Kidney epithelial cell (primary cell): ENCODE measurements at regions not wholly inside any gene's neighbourhood (a gene's known extent, or its start where the extent isn't known, plus 50 kb on each side); places are given as distances from the start of the nearest gene placed in this dataset.

ENCODE experiments used
- DNase-seq: peaks from one replicate; pipeline ENCODE4 v3.0.0-alpha.2; 2010; ENCODE audit warnings: low read depth
- H3K27me3 ChIP-seq: 2 replicates; pipeline ENCODE4 v1.6.0; 2011; ENCODE audit warnings: low read length; ENCODE audit not compliant: control insufficient read depth, insufficient read depth
- H3K36me3 ChIP-seq: 2 replicates; pipeline ENCODE4 v1.5.1; 2011; ENCODE audit warnings: low read length; ENCODE audit not compliant: control insufficient read depth, insufficient read depth
- H3K4me3 ChIP-seq: 2 replicates; pipeline ENCODE4 v1.5.1; 2011; ENCODE audit warnings: low read depth, mild to moderate bottlenecking, control low read depth, low read length
- TF ChIP-seq, protein P1 (sequence below): IDR thresholded peaks from 2 replicates; pipeline ENCODE4 v1.5.1; 2011; ENCODE audit warnings: mild to moderate bottlenecking, moderate library complexity, low read length, control low read depth, inconsistent platforms; ENCODE audit not compliant: insufficient read depth, poor library complexity, severe bottlenecking

DNA sequence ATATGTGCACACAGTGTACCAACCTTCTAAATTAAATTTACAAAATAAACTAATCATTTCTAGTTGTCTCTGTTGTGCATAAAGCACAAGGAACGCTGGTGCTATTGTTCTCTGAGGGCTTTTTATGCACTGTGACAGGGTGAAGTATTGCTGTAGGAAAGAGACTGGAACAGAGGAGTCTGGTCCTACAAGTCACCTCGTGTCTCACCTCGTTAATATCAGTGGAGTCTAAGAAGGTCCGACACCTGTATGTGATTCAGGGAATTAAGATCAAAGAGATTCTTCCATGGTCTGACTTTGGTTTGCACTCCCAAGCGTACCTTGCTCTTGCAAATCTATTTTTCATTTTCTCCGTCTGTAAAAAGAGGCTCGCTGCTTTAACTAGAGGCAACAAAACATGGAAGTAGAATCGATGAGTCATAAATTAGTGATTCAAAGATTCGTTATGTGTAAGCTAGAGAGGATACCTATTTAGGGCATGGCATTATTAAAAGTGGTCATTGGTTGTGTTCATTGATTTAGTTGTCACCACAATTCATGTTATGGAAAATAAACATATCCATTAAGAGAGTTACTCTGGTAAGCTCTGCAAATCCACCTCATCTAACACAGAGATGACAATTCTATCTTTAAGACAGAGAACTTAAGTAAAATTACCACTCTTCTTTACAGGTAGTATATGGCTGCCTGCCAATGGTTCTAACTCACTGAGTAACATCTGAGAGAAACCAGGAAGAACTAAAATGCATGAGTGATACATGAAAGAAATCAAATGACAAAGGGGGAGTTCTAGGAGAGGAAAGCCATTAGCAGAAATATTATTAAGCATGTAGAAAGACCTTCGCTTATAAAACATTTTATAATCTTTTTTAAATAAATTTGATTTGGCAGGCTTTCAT, 219.4 kb upstream of the GBE1 start:
- no peak for DNase-seq
- Histone ChIP-seq H3K4me3 (no peak overlapping the region), H3K36me3 (no peaks in the 10 kb centered on the region), H3K27me3 (no peaks in the 10 kb centered on the region)
- TF ChIP-seq, protein P1, sequence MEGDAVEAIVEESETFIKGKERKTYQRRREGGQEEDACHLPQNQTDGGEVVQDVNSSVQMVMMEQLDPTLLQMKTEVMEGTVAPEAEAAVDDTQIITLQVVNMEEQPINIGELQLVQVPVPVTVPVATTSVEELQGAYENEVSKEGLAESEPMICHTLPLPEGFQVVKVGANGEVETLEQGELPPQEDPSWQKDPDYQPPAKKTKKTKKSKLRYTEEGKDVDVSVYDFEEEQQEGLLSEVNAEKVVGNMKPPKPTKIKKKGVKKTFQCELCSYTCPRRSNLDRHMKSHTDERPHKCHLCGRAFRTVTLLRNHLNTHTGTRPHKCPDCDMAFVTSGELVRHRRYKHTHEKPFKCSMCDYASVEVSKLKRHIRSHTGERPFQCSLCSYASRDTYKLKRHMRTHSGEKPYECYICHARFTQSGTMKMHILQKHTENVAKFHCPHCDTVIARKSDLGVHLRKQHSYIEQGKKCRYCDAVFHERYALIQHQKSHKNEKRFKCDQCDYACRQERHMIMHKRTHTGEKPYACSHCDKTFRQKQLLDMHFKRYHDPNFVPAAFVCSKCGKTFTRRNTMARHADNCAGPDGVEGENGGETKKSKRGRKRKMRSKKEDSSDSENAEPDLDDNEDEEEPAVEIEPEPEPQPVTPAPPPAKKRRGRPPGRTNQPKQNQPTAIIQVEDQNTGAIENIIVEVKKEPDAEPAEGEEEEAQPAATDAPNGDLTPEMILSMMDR: no peak

DNA sequence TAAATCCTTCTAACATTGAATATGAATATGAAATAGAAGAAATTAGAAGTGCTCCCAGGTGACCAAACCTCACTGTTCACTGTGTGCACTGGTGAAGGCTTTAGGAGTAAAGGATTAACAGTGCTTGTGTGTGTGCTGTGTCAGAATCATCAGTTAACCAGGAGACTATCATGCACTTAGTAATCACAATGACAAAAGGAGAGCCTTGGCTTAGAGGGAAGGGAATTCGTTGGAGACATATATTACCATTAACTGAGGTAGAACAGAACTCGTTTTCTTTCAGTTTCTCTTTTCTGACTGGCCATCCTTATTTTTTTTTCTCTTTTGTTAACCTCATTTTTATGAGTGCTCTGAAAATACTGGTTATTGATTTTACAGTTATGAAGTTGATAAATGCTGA, 213.3 kb upstream of the GBE1 start:
- no peak overlapping the region for H3K4me3 ChIP-seq
- H3K27me3 ChIP-seq: no peaks in the 10 kb centered on the region
- DNase-seq: no peak
- H3K36me3 ChIP-seq: no peaks in the 10 kb centered on the region
- TF ChIP-seq, protein P1: no peak

DNA sequence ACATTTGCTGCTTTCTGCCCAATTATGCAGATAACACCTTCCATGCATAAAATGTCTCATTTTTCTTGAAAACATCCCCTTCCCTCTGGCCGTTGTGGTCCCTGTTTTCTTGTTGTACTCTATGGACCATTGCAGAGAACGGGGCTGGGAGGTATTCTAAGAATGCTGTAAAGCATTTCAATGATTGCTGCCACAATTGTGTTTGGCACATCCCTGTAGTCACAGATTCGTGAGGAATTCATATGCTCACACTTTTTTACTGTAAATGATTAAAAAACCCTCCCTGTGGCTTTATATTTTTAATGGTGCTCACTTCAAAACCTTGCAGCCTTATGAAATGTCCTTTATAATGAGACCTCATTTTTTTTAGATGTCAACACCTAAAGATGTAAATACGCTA, 207.2 kb upstream of the GBE1 start:
- peak; percentile 12 for DNase-seq
- Histone ChIP-seq H3K36me3 (no peaks in the 10 kb centered on the region), H3K27me3 (no peaks in the 10 kb centered on the region), H3K4me3 (no peak overlapping the region)
- TF ChIP-seq, protein P1: no peak

DNA sequence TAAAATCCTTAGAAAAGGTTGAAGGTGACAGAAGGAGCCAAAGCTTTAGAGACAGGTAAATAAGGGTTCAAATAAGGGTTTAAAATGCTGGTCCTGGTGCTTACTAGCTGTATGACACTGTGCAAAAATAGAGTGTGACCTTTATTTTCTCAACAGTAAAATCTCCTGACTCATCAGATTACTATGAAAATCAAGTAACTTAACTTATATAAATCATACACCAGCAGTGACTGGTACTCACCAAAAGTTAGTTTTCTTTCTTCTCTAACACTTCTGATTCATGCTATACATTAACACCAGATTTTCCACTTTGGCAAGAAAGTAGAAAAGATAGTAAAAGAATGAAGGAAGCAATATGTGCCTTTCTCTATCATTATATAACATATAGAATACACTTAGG, 205.9 kb upstream of the GBE1 start:
- Histone ChIP-seq H3K36me3 (no peaks in the 10 kb centered on the region), H3K4me3 (no peak overlapping the region), H3K27me3 (no peaks in the 10 kb centered on the region)
- TF ChIP-seq, protein P1: no peak
- no peak for DNase-seq

DNA sequence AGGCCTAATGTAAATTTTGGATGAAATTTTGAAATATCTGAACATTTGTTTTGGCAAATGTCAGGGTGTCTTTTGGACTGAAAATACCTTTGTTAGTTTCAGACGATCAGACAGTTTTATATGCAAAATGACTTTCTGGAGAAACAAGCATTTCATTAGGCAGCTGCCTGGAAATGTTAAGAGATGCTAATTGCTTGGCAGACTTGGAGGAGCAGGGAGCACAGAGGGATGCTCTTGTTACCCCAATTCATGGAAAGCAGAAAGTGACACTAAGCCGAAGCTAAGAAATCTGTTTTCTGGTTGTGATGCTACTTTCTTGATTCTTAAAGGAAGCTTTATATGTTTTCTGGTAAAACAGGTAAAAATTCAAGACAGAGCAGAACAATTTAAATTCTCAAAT, 204.3 kb upstream of the GBE1 start:
- Histone ChIP-seq H3K27me3 (no peaks in the 10 kb centered on the region), H3K4me3 (no peak overlapping the region), H3K36me3 (no peaks in the 10 kb centered on the region)
- TF ChIP-seq, protein P1: no peak
- no peak for DNase-seq

DNA sequence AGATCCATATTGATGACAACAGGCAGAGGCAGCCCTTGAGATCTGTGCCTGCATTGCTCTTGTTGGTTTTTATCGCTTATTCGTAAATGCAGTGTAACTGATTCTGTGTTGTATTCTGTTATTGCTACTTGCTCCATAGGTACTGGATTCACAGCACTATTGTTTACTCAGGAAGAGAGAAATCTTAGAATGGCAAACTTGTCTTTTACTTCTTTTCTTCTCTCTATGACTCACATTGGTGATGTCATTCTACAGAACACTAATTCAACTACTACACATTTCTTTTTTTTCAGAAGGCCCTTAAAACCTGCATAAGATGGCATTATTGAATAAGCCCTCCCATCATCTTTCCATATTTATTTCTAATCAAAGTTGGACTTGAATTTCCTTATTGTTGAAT, 201.0 kb upstream of the GBE1 start:
- no peak for DNase-seq
- Histone ChIP-seq H3K27me3 (no peaks in the 10 kb centered on the region), H3K36me3 (no peaks in the 10 kb centered on the region), H3K4me3 (no peak overlapping the region)
- TF ChIP-seq, protein P1: no peak
